ENCODE measurements at regions not wholly inside any gene's neighbourhood (a gene's known extent, or its start where the extent isn't known, plus 50 kb on each side); places are given as distances from the start of the nearest gene placed in this dataset.

GRCh38 chr11:119891055-119891768 is 162.2 kb upstream of the NECTIN1 start:
- TF ChIP-seq, protein P1, sequence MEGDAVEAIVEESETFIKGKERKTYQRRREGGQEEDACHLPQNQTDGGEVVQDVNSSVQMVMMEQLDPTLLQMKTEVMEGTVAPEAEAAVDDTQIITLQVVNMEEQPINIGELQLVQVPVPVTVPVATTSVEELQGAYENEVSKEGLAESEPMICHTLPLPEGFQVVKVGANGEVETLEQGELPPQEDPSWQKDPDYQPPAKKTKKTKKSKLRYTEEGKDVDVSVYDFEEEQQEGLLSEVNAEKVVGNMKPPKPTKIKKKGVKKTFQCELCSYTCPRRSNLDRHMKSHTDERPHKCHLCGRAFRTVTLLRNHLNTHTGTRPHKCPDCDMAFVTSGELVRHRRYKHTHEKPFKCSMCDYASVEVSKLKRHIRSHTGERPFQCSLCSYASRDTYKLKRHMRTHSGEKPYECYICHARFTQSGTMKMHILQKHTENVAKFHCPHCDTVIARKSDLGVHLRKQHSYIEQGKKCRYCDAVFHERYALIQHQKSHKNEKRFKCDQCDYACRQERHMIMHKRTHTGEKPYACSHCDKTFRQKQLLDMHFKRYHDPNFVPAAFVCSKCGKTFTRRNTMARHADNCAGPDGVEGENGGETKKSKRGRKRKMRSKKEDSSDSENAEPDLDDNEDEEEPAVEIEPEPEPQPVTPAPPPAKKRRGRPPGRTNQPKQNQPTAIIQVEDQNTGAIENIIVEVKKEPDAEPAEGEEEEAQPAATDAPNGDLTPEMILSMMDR (IDR thresholded peaks at IDR 0.05): no peak
- TF ChIP-seq POLR2A (IDR thresholded peaks at IDR 0.05; ENCODE audit: low read depth): no peak
- TF ChIP-seq EP300 (IDR thresholded peaks at IDR 0.05): no peak
- TF ChIP-seq POLR2AphosphoS5 (IDR thresholded peaks at IDR 0.05): no peak
